ENCODE measurements at regions not wholly inside any gene's neighbourhood (a gene's known extent, or its start where the extent isn't known, plus 50 kb on each side); places are given as distances from the start of the nearest gene placed in this dataset.

GRCh38 chr6:140077827-140078560, 703.5 kb upstream of the CITED2 start:
- Histone ChIP-seq H3K27me3 (ENCODE audit: control insufficient read depth, insufficient read depth, low read length) (no peaks in the 10 kb centered on the region), H3K4me3 (ENCODE audit: low read depth, low read length) (no peak overlapping the region), H3K36me3 (ENCODE audit: control insufficient read depth, insufficient read depth, low read length) (no peaks in the 10 kb centered on the region)
- DNase-seq (ENCODE audit: low read depth) (no peak), FAIRE-seq (no peak)
- TF ChIP-seq, protein P1, sequence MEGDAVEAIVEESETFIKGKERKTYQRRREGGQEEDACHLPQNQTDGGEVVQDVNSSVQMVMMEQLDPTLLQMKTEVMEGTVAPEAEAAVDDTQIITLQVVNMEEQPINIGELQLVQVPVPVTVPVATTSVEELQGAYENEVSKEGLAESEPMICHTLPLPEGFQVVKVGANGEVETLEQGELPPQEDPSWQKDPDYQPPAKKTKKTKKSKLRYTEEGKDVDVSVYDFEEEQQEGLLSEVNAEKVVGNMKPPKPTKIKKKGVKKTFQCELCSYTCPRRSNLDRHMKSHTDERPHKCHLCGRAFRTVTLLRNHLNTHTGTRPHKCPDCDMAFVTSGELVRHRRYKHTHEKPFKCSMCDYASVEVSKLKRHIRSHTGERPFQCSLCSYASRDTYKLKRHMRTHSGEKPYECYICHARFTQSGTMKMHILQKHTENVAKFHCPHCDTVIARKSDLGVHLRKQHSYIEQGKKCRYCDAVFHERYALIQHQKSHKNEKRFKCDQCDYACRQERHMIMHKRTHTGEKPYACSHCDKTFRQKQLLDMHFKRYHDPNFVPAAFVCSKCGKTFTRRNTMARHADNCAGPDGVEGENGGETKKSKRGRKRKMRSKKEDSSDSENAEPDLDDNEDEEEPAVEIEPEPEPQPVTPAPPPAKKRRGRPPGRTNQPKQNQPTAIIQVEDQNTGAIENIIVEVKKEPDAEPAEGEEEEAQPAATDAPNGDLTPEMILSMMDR (IDR thresholded peaks at IDR 0.05; ENCODE audit: insufficient read depth, low read length, severe bottlenecking): no peak

DNA sequence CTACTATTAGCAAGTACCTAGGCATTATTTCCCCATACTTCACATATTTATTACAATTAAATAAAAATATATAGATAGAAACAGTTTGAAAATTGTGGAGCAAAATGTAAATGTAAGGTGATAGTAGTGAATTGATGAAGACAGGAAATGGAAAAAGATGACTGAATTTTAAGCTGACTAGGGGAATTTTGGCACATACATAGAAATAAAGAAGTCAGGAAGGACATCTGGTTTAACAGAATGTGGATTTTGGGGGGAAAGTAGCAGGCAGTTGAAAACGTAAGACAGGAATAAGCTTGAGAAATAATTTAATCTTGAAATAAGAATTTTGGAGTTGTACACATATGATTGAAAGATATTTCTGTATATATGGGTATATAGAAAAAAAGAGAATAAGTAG, 701.7 kb upstream of the CITED2 start:
- no peaks in the 10 kb centered on the region for H3K36me3 ChIP-seq (ENCODE audit: control insufficient read depth, insufficient read depth, low read length)
- no peak for DNase-seq (ENCODE audit: low read depth)
- no peak overlapping the region for H3K4me3 ChIP-seq (ENCODE audit: low read depth, low read length)
- TF ChIP-seq, protein P1 (IDR thresholded peaks at IDR 0.05; ENCODE audit: insufficient read depth, low read length, severe bottlenecking): no peak
- no peaks in the 10 kb centered on the region for H3K27me3 ChIP-seq (ENCODE audit: control insufficient read depth, insufficient read depth, low read length)
- FAIRE-seq: no peak

GRCh38 chr6:140073456-140073855, 699.0 kb upstream of the CITED2 start:
- Histone ChIP-seq H3K4me3 (ENCODE audit: low read depth, low read length) (no peak overlapping the region), H3K36me3 (ENCODE audit: control insufficient read depth, insufficient read depth, low read length) (no peaks in the 10 kb centered on the region), H3K27me3 (ENCODE audit: control insufficient read depth, insufficient read depth, low read length) (no peaks in the 10 kb centered on the region)
- DNase-seq (ENCODE audit: low read depth) (peak; percentile 57), FAIRE-seq (no peak)
- TF ChIP-seq, protein P1 (IDR thresholded peaks at IDR 0.05; ENCODE audit: insufficient read depth, low read length, severe bottlenecking): no peak

DNA sequence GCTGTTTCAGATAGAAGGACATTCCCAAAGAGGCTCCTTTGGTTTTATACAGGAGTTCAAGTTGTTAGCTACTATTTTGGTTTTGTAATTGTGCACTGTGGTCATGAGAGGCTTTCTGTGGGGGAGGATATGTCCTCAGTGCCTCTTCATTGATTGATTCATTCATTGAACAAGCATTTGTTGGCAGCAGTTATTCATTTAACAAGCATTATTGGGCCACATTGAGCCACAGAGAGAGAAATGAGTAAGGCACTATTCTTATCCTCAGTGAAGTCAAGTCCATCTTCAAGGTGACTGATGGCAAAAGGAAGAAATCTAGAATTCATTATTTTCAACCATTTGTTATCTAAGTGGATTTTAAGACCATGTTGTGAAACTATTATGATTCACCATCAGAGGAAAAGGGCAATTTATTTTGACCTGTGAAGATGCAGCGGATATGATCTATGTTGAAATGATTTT, 697.2 kb upstream of the CITED2 start:
- Histone ChIP-seq H3K36me3 (ENCODE audit: control insufficient read depth, insufficient read depth, low read length) (no peaks in the 10 kb centered on the region), H3K4me3 (ENCODE audit: low read depth, low read length) (no peak overlapping the region), H3K27me3 (ENCODE audit: control insufficient read depth, insufficient read depth, low read length) (no peaks in the 10 kb centered on the region)
- TF ChIP-seq, protein P1 (IDR thresholded peaks at IDR 0.05; ENCODE audit: insufficient read depth, low read length, severe bottlenecking): no peak
- DNase-seq (ENCODE audit: low read depth) (peak; percentile 32), FAIRE-seq (no peak)

DNA sequence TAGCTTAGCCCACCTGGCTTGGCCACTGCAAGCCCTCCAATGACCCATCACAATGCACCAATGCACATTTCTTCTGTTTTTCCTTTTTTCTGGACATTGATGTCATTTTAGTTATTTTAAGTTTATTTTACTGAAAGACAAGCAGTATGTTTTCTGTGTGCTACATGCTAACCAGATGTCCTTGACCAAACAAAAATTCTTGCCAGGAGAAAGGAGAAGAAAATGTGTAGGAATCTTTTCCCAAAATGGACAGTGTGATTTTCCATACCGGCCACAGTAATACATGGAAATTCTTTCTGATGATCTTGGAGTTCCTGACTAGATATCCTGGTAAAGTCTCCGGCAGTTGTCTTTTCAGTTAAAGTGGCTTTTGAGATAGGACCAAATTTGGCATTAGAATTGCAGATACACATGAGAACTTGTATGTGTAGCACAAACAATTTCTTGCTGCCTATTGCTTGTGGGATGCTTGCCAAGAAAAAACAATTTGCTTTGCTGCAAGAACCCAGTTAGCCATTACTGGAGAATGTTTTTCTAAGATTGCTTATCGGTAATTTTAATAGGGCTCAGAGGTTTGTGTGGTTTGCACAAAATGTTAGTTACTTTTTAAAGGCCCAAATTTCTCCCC, 696.5 kb upstream of the CITED2 start:
- Histone ChIP-seq H3K36me3 (ENCODE audit: control insufficient read depth, insufficient read depth, low read length) (no peaks in the 10 kb centered on the region), H3K4me3 (ENCODE audit: low read depth, low read length) (no peak overlapping the region), H3K27me3 (ENCODE audit: control insufficient read depth, insufficient read depth, low read length) (no peaks in the 10 kb centered on the region)
- DNase-seq (ENCODE audit: low read depth): no peak
- TF ChIP-seq, protein P1 (IDR thresholded peaks at IDR 0.05; ENCODE audit: insufficient read depth, low read length, severe bottlenecking): no peak
- FAIRE-seq: no peak

All from bronchial epithelial cell (primary cell).